Psoas muscle (tissue), 7 donors: ENCODE measurements at regions not wholly inside any gene's neighbourhood (a gene's known extent, or its start where the extent isn't known, plus 50 kb on each side); places are given as distances from the start of the nearest gene placed in this dataset.

Experiments used
- ATAC-seq, 4 donors: fragments of 200-7000 bp; cut with Tn5 transposase; one replicate each; pipeline ENCODE4 v1.9.1; 2020; ENCODE audit warnings: moderate library complexity in 3 of 4, mild to moderate bottlenecking in 2 of 4
- DNase-seq, 2 donors: peaks; one replicate each; pipeline ENCODE4 v3.0.0-alpha.2; 2020
- H3K27ac ChIP-seq: fragments of 200-600 bp; one replicate; pipeline ENCODE4 v1.8.0; 2022
- H3K27me3 ChIP-seq, 3 donors: fragments of 200-600 bp in 1 of 3; one replicate each; pipeline versions ENCODE4 v1.6.1 to v1.8.0; 2013 to 2022; ENCODE audit warnings: low read length in 2 of 3, mild to moderate bottlenecking in 2 of 3, moderate library complexity in 1 of 3; ENCODE audit not compliant: insufficient read depth in 3 of 3
- H3K36me3 ChIP-seq, 2 donors: fragments of 200-600 bp in 1 of 2; one replicate each; pipeline versions ENCODE4 v1.6.1 to v1.8.0; 2013 to 2022; ENCODE audit warnings: low read depth in 1 of 2, mild to moderate bottlenecking in 1 of 2, moderate library complexity in 1 of 2; ENCODE audit not compliant: insufficient read depth in 1 of 2
- H3K4me1 ChIP-seq: fragments of 200-600 bp; one replicate; pipeline ENCODE4 v1.8.0; 2022
- H3K4me3 ChIP-seq: fragments of 200-600 bp; one replicate; pipeline ENCODE4 v1.8.0; 2022; ENCODE audit warnings: mild to moderate bottlenecking
- H3K9me3 ChIP-seq: fragments of 200-600 bp; one replicate; pipeline ENCODE4 v1.8.0; 2022
- CTCF ChIP-seq: fragments of 200-600 bp; IDR thresholded peaks from one replicate; pipeline ENCODE4 v1.8.0; 2022; ENCODE audit warnings: antibody characterized with exemption
- WGBS, 3 donors: extraction: QIAGEN DNeasy Blood & Tissue Kit; methylation state at CpG; one replicate each; pipeline versions ENCODE4 v1.1.6 to v1.1.7; 2013; 5-methylcytosine and 5-hydroxymethylcytosine counted together
- intact Hi-C, 2 donors: fragments of 100-400 bp; cut with DNase I; formaldehyde crosslinking; loops; one replicate each; pipeline versions ENCODE4 v1.11.0 to v1.14.2; 2022
- donor health status: healthy with polysubstance abuse.
- donor health status: DM: no; HTN: no; CAD: no; lungs with moderate emphysema.
- donor health status: Bipolar disorder and iron deficiency.
- donor health status: healthy.
- donor health status: DM: yes; HTN: yes; CAD: no.
- donor health status: DM: no; HTN: no; CAD: no.
- donor health status: DM: yes; HTN: yes; CAD: no.

- ATAC-seq (no peak), DNase-seq (no peak)
- no peak for TF ChIP-seq CTCF
- Histone ChIP-seq H3K27ac (no peak overlapping the region), H3K9me3 (peaks cover 3% of the 10 kb centered on the region), H3K4me3 (no peak overlapping the region), H3K4me1 (no peaks in the 10 kb centered on the region), H3K27me3 (no peaks in the 10 kb centered on the region), H3K36me3 (no peaks in the 10 kb centered on the region)
- intact Hi-C loops = no loop called here
Measured at GRCh38 chr11:98798333-98798732, 222.4 kb upstream of the CNTN5 start.

- Histone ChIP-seq H3K27ac (no peak overlapping the region), H3K9me3 (peaks cover 5% of the 10 kb centered on the region), H3K27me3 (no peaks in the 10 kb centered on the region), H3K4me3 (no peak overlapping the region), H3K36me3 (no peaks in the 10 kb centered on the region), H3K4me1 (no peaks in the 10 kb centered on the region)
- intact Hi-C loops = no loop called here
- ATAC-seq = no peak
- WGBS, 3 donors = 21 to 30% (median 26%) methylated on average over 4 of the region's 4 CpGs
- DNase-seq = no peak
- TF ChIP-seq CTCF = no peak
Measured at GRCh38 chr11:98800696-98801095, 220.1 kb upstream of the CNTN5 start.

GRCh38 chr11:98828986-98829708 is 191.6 kb upstream of the CNTN5 start:
- Histone ChIP-seq H3K36me3 (no peaks in the 10 kb centered on the region), H3K9me3 (no peaks in the 10 kb centered on the region), H3K4me3 (no peak overlapping the region), H3K27ac (no peak overlapping the region), H3K27me3 (no peaks in the 10 kb centered on the region), H3K4me1 (no peaks in the 10 kb centered on the region)
- DNase-seq (no peak), ATAC-seq (no peak)
- intact Hi-C loops = no loop called here
- WGBS, 3 donors = 84 to 88% (median 87%) methylated on average over 1 of the region's 1 CpG
- TF ChIP-seq CTCF = no peak

- Histone ChIP-seq H3K27ac (no peak overlapping the region), H3K36me3 (no peaks in the 10 kb centered on the region), H3K4me1 (no peaks in the 10 kb centered on the region), H3K9me3 (no peaks in the 10 kb centered on the region), H3K4me3 (no peak overlapping the region), H3K27me3 (no peaks in the 10 kb centered on the region)
- ATAC-seq (no peak), DNase-seq (no peak)
- WGBS, 3 donors = 33 to 40% (median 37%) methylated on average over 2 of the region's 2 CpGs
- no peak for TF ChIP-seq CTCF
- intact Hi-C loops = no loop called here
Measured at GRCh38 chr11:98829971-98830370, 190.8 kb upstream of the CNTN5 start.

GRCh38 chr11:98834776-98835175 is 186.0 kb upstream of the CNTN5 start:
- TF ChIP-seq CTCF = no peak
- Histone ChIP-seq H3K4me1 (no peaks in the 10 kb centered on the region), H3K9me3 (no peaks in the 10 kb centered on the region), H3K27me3 (no peaks in the 10 kb centered on the region), H3K27ac (no peak overlapping the region), H3K4me3 (no peak overlapping the region), H3K36me3 (no peaks in the 10 kb centered on the region)
- DNase-seq (no peak), ATAC-seq (no peak)
- WGBS, 3 donors = 85 to 91% (median 89%) methylated on average over 4 of the region's 4 CpGs
- intact Hi-C loops = no loop called here
